Body of pancreas (tissue), 4 donors: ENCODE measurements at regions not wholly inside any gene's neighbourhood (a gene's known extent, or its start where the extent isn't known, plus 50 kb on each side); places are given as distances from the start of the nearest gene placed in this dataset.
"Not testable (repeated sequence)": the region's sequence is repeated elsewhere in the genome, so short reads cannot be mapped to it uniquely, and the experiment has no call there.

Source experiments
- ATAC-seq: fragments of 150-250 bp; one replicate; pipeline ENCODE4 v1.9.1; 2016
- DNase-seq, 4 donors: peaks; one replicate each; pipeline ENCODE4 v3.0.0-alpha.2; 2019
- H3K27ac ChIP-seq, 4 donors: fragments of 200-600 bp; sonication (generic); 1 replicate in 3 of 4; 2 replicates in 1 of 4; pipeline versions ENCODE4 v1.5.1 to v1.6.1; 2016 to 2019; ENCODE audit warnings: mild to moderate bottlenecking in 1 of 4, mixed read lengths in 1 of 4, moderate library complexity in 1 of 4
- H3K27me3 ChIP-seq, 2 donors: fragments of 200-600 bp; sonication (generic); one replicate each; pipeline ENCODE4 v1.6.0; 2016; ENCODE audit warnings: mild to moderate bottlenecking in 1 of 2
- H3K36me3 ChIP-seq, 2 donors: fragments of 200-600 bp; sonication (generic); replicated peaks in 1 of 2; 2 replicates each; pipeline ENCODE4 v1.5.1; 2016; ENCODE audit warnings: low read depth in 2 of 2; ENCODE audit not compliant: insufficient read depth in 1 of 2
- H3K4me1 ChIP-seq: fragments of 200-600 bp; sonication (generic); one replicate; pipeline ENCODE4 v1.6.0; 2016
- H3K4me3 ChIP-seq, 2 donors: fragments of 200-600 bp; sonication (generic); 1 replicate in 1 of 2; 2 replicates in 1 of 2; pipeline ENCODE4 v1.5.1; 2016 to 2019
- H3K9me3 ChIP-seq, 3 donors: fragments of 200-600 bp; sonication (generic); 1 replicate in 2 of 3; 2 replicates in 1 of 3; pipeline ENCODE4 v1.5.1; 2016
- POLR2A ChIP-seq, 3 donors: fragments of 450-650 bp; IDR thresholded peaks; one replicate each; pipeline ENCODE4 v1.6.1; 2016; ENCODE audit warnings: antibody characterized with exemption in 3 of 3, mild to moderate bottlenecking in 2 of 3
- WGBS, 2 donors: methylation state at CpG; one replicate each; pipeline ENCODE4 v1.1.5; 2017; 5-methylcytosine and 5-hydroxymethylcytosine counted together
- intact Hi-C: fragments of 100-400 bp; cut with DNase I; formaldehyde crosslinking; loops from one replicate; pipeline ENCODE4 v1.15.1; 2023
- TF ChIP-seq, protein P1 (sequence below), 7 experiments: fragments of 450-650 bp in 4 of 7; fragments of 200-600 bp in 3 of 7; sonication (generic) in 3 of 7; IDR thresholded peaks; one replicate each; pipeline ENCODE4 v1.5.1; 2016 to 2019; ENCODE audit warnings: antibody characterized with exemption in 7 of 7

DNA sequence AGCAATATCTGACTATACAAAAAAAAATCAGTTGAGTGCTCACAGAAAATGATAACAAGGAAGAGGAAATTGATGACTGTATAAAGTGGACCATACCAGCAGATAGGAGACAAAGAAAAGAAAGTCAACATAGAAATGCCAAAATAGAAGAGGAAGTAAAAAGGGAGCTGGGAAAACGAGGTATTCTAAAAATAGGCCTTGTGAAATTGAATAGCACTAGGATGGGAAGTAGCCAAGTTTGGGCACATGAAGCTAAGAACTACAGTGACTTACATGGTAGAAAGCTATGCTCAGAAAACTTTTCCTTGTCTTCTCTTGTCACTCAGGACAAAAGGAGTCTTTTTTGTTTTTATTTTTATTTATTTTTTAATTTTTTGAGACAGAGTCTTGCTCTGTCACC is 76.2 kb upstream of the APBB1IP start:
- no peak overlapping the region for H3K27ac ChIP-seq
- no peak for DNase-seq
- intact Hi-C loops = no loop called here

DNA sequence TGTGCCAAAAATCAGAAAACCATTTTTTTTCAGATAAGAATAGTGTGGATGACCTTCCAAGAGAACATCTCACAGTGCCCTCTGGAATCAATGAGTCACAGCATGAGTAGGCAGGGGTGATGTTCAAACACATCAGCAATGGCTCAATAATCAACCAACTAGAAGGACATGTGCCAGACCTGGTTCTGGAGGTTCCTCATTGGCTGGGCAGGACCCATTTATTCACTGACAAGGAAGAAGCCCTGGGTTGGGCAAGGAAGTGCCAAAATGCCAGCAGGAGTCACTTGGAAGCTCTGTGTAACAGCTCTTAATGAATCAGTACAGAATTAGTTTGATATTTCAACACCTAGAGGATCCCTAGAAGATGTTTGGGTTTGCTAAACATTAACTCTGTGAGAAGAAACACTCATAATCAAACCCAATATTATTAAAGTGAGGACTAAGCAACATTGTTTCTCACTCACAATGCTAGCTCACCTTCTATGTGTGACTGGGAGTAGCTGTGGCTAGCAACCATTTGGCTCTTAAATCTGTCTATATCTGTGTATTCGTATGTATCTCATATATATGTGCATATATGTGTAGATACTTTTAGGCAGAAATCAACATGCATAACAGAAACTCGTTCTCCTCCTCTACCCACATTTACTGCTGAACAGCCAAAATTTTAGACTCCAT is 72.3 kb upstream of the APBB1IP start:
- DNase-seq (no peak), ATAC-seq (no peak)
- H3K4me3 ChIP-seq = no peak overlapping the region
- no peaks in the 10 kb centered on the region for H3K9me3 ChIP-seq
- intact Hi-C loops = no loop called here
- H3K27ac ChIP-seq = no peak overlapping the region
- no peak for TF ChIP-seq POLR2A (IDR thresholded peaks at IDR 0.05)
- TF ChIP-seq, protein P1, sequence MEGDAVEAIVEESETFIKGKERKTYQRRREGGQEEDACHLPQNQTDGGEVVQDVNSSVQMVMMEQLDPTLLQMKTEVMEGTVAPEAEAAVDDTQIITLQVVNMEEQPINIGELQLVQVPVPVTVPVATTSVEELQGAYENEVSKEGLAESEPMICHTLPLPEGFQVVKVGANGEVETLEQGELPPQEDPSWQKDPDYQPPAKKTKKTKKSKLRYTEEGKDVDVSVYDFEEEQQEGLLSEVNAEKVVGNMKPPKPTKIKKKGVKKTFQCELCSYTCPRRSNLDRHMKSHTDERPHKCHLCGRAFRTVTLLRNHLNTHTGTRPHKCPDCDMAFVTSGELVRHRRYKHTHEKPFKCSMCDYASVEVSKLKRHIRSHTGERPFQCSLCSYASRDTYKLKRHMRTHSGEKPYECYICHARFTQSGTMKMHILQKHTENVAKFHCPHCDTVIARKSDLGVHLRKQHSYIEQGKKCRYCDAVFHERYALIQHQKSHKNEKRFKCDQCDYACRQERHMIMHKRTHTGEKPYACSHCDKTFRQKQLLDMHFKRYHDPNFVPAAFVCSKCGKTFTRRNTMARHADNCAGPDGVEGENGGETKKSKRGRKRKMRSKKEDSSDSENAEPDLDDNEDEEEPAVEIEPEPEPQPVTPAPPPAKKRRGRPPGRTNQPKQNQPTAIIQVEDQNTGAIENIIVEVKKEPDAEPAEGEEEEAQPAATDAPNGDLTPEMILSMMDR (IDR thresholded peaks at IDR 0.05) = no peak
- no peaks in the 10 kb centered on the region for H3K36me3 ChIP-seq
- H3K27me3 ChIP-seq = no peaks in the 10 kb centered on the region
- 39 to 42% methylated on average over 2 of the region's 2 CpGs for WGBS, 2 donors
- H3K4me1 ChIP-seq = no peaks in the 10 kb centered on the region

More for the DNA sequence above, 76.2 kb upstream of the APBB1IP start:
- H3K36me3 ChIP-seq = no peaks in the 10 kb centered on the region
- H3K4me1 ChIP-seq = no peaks in the 10 kb centered on the region
- TF ChIP-seq, protein P1 (IDR thresholded peaks at IDR 0.05) = no peak
- no peak for TF ChIP-seq POLR2A (IDR thresholded peaks at IDR 0.05)
- 0 to 5% methylated on average over 1 of the region's 1 CpG for WGBS, 2 donors
- H3K27me3 ChIP-seq = no peaks in the 10 kb centered on the region
- no peak for ATAC-seq
- H3K4me3 ChIP-seq = no peak overlapping the region
- no peaks in the 10 kb centered on the region for H3K9me3 ChIP-seq

DNA sequence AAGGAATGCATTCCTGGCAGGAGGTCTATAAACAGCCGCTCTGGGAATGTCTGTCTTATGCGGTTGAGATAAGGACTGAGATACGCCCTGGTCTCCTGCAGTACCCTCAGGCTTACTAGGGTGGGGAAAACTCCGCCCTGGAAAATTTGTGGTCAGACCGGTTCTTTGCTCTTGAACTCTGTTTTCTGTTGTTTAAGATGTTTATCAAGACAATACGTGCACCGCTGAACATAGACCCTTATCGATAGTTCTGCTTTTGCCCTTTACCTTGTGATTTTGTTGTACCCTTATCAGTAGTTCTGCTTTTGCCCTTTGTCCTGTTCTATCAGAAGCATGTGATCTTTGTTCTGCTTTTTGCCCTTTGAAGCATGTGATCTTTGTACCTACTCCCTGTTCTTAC is 71.1 kb upstream of the APBB1IP start:
- intact Hi-C loops, H3K27ac ChIP-seq, H3K36me3 ChIP-seq, H3K4me3 ChIP-seq, DNase-seq, H3K9me3 ChIP-seq, H3K27me3 ChIP-seq, H3K4me1 ChIP-seq, ATAC-seq: not testable (repeated sequence)
- 56 to 67% methylated on average over 8 of the region's 8 CpGs for WGBS, 2 donors

DNA sequence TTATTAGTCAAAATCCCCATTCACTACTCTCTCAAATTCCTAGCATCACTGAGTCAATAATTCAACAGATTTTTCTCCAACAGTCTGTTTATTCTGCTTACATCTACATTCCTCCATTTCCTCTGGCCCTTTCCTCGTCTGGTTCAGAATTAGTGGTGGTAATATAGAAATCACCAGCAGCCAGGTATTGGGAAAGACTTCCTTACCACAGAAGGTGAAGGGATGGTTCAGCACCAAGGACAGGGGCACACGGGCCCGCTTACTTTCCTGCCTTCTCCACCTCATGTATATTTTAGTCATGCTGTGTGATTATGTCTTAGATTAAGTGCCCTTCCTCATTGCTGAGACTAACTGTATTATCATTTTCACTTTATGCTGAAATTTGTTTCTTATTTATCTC is 70.4 kb upstream of the APBB1IP start:
- WGBS, 2 donors = 3 to 6% methylated on average over 3 of the region's 3 CpGs
- no peaks in the 10 kb centered on the region for H3K36me3 ChIP-seq
- peak in 2 of 4 donors; percentile 12 to 23 for DNase-seq
- H3K4me3 ChIP-seq = no peak overlapping the region
- H3K27ac ChIP-seq = no peak overlapping the region
- H3K4me1 ChIP-seq = no peaks in the 10 kb centered on the region
- intact Hi-C loops = no loop called here
- TF ChIP-seq, protein P1 (IDR thresholded peaks at IDR 0.05) = no peak
- TF ChIP-seq POLR2A (IDR thresholded peaks at IDR 0.05) = no peak
- no peaks in the 10 kb centered on the region for H3K9me3 ChIP-seq
- no peaks in the 10 kb centered on the region for H3K27me3 ChIP-seq
- no peak for ATAC-seq

DNA sequence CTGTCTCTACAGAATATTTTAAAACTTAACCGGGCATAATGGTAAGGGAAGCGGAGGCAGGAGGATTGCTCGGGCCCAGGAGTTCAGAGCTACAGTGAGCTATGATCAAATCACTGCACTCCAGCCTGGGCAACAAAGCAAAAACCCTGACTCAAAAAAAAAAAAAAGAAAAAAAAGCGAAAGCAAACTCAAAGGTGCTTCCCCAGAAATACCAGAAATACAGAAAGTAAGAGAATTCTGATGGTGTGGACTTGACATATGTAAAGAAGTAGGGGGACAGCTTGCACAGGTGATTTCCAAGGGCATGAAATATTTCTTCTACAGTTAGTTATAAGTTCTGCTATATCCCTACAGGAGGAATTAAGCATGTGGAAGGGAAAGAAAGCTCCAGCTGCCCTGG is 69.7 kb upstream of the APBB1IP start:
- H3K4me3 ChIP-seq = no peak overlapping the region
- ATAC-seq = no peak
- intact Hi-C loops = no loop called here
- TF ChIP-seq, protein P1 (IDR thresholded peaks at IDR 0.05) = no peak
- no peak for TF ChIP-seq POLR2A (IDR thresholded peaks at IDR 0.05)
- H3K4me1 ChIP-seq = no peaks in the 10 kb centered on the region
- DNase-seq = no peak
- H3K36me3 ChIP-seq = no peaks in the 10 kb centered on the region
- no peaks in the 10 kb centered on the region for H3K27me3 ChIP-seq
- 51 to 60% methylated on average over 4 of the region's 4 CpGs for WGBS, 2 donors
- H3K9me3 ChIP-seq = no peaks in the 10 kb centered on the region
- no peak overlapping the region for H3K27ac ChIP-seq
